Glomerular endothelial cell (primary cell): ENCODE measurements at regions not wholly inside any gene's neighbourhood (a gene's known extent, or its start where the extent isn't known, plus 50 kb on each side); places are given as distances from the start of the nearest gene placed in this dataset.

ENCODE experiments used
- DNase-seq: peaks from one replicate; pipeline ENCODE4 v3.0.0-alpha.2; 2011; ENCODE audit warnings: low read depth, low spot score; ENCODE audit errors: extremely low read depth

DNA sequence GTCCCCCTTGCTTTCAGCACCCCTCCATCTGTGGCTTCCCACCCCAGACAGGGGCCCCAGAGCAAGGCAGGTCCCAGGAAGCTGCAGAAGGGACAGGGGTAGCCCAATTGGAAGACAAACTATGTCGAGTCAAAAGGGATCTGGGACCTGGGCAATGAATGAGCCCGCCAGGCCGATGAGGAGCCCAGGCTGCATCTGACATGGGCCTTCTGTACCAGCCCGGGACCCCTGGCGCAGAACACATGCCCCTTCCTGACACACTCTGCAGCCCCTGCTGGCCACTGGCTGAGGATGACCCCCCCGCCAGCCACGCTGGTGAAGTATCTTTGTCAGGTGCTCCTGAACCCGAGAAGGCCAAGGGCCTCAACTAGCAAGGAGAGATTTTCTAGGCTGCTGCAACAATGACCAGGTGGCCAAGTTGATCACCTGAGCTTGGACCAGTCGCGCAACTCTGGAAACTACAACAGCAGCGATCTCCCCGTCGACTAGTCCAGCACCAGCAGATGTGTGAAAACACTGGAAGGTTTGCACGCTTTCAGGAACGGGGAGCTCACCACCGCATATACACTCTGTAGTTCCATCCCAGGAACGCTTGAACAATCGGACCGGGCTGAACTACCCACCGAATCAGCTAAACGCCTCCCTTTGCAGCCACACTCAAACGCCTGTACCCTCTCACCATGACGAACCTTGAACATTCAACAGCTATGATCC, 119.0 kb downstream of the NCOR2 start:
- no peak for DNase-seq

DNA sequence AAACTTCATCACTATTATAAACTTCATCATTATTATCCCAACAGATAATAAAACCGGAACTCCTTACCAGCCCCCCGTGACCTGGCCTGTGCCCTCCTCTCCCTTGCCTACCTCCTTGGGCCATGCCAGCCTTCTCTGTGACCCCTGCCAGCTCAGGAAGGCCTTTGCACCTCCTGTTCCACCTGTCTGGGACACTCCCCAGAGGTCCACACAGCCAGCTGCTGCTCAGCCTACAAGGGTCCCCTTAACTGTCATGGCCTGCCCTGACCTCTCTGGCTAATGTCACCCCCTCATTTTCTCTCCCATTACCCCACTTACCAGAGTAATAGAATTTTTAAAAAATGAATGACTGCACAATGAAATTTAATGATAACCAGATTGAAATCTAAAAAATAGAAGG, 121.0 kb downstream of the NCOR2 start:
- no peak for DNase-seq

DNA sequence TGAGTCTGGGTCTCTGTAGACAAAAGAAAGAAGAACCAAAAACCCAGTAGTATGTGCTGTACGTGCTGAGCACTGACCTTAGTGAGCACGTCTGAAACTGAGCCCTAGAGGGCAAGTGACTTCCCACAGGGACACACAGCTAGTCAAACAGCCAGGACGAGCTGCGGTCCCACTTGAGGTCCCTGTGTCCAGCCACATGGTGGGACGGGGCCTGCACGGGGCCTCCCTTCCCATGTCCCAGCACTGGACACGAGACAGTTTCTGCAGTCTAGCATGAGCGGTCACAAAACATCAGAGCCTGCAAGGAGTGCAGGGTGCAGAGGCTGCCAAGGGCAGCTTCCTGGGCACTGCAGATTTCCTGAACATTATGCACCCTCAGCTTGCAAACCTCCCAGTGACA, 121.6 kb downstream of the NCOR2 start:
- DNase-seq, result no peak

DNA sequence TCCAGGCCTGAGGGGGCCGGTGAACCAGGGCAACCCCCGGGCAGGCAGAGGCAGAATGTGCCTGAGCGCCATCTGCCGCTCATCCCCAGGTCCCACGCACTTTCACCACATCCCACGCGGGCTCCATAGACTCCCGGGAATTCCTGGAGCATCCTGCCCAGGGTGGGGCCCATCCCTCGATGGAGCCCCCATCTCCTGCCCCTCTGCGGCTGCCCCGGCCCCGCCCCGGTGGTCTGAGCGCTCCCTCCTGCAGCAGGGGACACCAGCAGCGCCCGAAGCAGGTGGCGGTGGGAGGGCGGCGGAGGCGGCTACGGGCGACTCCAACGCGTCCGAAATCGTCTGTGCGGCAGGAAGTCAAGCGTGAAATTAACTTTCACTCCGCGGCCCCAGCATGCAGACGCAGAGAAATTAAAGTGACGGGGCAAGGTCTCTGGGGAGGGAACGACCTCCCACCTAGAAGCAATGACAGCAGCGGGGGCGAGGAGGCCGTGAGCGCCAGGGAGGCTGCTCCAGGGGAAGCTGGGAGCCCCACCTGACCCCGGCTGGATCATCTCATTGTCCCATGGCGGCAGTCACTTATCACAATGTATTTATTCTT, 122.2 kb downstream of the NCOR2 start:
- no peak for DNase-seq

DNA sequence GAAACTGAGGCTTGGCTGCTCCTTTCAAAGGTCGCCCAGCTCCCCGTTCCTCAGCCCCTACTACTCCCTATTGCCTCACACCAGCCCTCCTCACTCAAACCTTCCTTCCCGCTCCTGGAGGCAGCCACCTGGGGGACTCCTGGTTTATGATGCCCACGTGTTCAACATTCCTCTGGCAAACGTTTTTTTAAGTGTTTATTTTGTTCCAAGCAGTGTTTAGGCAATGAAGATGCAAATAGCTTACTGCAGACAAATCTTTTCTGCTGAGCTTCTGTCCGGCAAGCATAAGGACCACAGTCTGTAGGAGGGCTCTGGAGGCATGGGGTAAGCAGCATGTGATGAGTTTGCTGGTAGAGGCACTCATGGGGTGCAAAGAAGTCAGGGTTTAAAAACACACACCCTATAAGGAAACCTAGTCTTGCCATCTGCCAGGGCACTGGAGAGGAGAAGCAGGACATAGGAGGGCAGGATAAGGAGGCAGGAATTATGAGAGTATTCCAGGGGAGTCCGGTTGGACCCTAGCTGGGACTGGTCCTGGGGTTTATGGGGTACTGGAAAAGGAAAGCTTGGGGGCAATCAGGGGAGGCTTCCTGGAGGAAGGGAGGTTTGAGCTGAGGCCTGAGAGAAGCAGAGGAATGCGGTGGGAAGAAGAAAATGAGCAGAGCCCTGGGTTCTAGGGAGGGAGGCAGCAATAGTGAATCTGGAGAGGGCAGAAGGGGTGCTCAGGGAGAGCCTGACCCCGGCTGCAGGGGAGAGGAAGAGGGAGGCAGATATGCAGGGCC, 123.3 kb downstream of the NCOR2 start:
- no peak for DNase-seq

DNA sequence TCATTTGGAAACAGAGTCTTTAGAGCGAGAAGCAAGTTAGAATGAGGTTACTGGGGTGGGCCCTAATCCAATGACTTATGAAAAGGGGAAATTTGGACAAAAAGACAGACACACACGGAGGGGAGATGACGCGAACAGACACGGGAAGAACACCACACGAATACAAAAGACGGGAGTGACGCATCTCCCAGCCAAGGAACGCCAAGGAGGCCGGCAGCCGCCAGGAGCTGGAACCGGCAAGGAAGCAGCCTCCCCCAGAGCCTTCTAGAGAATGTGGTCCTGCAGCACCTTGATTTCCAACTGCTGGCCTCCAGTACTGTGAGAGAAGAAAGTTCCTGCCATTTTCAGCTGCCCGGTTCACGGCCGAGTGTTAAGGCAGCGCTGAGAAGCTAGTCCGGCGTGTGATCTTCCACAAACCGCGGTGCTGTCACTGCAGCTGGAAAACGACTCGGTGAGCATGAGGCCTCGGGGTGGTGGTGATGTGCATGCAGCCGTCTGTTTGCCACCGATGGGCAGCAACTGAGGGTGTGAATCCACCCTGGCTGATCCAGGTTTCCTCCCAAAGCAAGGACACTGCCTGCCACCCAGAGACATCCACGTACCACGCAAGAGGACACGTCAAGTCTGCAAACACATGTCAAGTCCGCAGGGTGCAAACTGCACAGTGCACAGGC, 124.5 kb downstream of the NCOR2 start:
- no peak for DNase-seq

DNA sequence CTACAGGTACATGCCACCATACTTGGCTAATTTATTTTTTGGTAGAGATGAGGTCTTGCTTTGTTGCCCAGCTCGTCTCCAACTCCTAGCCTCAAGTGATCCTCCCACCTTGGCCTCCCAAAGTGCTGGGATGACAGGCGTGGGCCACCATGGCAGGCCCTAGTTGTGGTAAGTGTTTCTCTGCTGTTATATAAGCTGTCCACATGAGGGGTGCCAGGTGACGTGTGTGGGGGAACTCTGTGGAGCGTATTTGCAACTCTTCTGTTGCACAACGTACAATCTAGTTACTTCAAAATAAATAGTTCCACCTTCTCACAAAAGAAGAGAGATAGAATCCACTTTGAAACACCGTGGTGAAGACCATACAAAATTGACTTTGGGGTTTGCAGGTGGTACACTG, 125.1 kb downstream of the NCOR2 start:
- no peak for DNase-seq

DNA sequence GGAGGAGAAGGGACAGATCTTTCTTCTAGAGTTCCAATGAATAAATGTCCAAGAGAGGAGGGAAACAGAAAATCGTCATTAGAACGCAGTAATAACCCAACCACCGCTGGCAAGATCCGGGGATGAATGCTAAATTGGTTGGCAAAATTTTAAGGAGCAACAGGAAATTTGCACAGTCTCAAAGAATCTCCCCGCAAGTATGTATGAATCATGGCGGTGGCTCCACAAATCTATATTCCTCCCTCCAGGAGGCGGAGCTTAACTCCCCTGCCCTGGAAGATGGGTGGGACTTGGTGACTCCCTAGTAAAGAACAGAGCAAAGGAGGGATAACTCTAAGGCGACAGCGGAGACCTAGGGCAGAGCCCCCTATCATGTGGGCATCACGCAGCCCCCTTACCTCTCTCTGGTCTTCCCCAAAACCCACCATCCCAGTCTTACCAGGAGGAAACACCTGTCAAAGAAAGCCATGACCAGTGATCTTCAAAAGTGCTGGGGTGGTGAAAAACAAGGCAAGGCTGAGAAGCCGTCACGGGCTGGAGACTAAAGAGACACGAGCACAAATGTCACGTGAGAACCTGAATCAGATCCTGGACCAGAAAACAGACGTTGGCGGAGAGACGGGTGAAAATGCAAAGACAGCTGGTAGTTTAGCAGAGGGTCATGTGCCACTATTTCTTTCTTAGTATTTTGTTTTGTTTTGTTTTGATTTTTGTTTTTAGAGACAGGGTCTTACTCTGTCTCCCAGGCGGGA, 125.8 kb downstream of the NCOR2 start:
- peak; percentile 68 for DNase-seq

DNA sequence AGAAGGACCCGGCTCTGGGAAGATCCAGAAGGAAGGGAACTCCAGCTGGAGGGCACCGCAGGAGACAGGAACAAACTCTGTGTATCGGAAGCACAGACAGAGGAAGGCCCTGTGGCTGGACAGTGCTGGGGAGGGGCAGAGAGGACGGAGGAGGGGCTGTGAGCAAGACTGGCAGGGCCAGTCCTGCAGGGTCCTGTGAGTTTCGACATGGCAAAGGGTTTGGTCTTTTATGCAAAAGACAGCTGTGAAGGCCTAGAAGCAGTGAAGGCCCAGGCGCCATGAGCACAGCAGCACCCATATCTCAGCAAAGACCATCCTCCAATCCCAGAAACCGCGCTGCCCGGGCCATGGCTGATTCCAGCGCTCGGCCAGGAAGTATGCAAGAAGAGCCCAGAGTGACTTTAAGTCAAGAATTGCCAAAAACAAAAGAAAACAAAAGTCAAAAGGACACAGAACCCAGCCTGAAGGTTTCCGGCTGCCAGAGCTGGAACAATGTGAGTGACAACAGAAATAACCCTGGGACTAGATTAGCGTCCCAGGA, 126.5 kb downstream of the NCOR2 start:
- DNase-seq, result peak; percentile 31

DNA sequence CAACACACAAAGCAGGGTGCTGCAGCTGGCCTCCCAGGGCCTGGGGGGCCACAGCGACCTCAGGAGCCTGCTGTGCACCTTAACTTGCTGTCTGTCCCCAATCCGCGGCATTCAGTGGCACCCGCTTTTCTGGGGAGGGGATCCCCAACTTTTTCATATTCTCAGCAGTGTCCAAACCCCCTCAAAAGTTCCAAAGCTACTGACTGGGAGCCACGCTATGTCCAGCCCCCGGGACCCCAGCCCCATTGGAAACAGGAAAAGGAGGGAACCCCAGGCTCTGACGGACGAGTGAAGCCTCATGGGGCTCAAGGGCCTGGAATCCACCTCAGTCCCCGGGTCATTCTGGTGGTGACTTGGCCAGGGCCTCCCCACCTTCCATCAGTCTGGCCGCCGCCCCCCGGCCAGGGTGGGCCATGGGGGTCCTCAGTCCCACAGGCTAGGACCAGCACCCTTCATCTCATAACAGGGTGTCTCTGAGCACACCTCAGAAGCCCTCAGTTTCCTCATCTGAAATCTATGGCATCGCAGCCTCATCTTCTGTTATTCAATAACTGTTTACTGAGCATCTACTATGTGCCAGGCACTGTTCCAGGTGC, 127.3 kb downstream of the NCOR2 start:
- no peak for DNase-seq

DNA sequence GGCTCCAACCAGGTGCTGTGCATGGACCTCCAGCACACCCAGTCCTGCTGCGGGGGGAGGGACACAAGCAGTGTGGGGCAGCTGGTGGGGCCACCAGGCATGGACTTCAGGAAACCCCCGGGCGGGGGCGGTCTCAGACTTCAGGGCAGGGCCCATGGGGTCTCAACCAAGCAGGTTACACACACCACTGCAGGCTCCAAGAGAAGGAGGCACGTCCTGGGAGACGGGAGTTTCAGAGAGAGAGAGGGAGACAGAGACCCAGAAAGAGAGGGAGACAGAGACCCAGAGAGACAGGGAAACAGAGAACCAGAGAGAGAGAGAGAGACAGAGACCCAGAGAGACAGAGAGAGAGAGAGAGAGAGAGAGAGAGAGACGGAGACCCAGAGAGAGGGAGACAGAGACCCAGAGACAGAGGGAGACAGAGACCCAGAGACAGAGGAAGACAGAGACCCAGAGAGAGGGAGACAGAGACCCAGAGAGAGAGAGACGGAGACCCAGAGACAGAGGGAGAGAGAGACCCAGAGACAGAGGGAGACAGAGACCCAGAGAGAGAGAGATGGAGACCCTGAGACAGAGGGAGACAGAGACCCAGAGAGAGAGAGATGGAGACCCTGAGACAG, 128.9 kb downstream of the NCOR2 start:
- no peak for DNase-seq

DNA sequence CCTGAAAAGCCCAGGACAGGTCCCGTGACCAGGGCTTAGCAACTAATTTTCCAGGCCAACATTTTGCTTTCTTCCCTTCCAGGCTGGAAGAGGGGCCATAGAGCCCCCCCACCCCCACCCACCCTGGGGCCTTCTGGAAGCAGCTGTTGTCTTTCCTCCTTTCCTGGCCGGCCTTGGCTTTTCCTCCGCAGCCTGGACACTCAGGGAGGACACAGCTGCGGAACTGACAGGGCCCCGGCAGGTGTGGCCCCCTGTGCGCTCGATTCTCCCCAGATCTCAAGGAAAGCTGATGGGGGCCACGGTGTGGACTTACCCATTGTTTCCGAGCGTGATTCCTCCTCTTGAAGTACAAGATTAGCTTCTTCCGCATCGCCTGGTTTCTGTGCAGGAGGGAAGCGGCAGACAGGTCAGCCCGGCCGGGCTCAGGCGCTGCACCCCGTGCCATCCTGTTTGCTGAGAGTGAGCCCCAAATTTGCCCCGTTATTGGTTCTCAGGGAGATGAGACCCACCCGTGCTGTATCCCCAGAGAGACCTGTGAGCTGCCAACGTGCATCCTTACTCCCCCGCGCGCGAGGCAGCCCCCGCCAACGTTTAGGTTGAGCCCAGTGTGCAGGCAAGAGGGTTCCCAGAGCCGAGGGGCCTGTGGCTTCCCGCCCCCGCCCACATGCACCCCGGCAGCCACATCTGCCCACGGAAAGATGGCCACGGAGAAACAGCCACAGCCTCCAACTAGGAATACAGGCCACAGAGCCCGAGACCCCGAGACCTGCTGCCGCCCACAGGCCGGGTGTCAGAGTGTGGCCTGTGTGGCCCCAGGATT, 129.6 kb downstream of the NCOR2 start:
- DNase-seq, result no peak

DNA sequence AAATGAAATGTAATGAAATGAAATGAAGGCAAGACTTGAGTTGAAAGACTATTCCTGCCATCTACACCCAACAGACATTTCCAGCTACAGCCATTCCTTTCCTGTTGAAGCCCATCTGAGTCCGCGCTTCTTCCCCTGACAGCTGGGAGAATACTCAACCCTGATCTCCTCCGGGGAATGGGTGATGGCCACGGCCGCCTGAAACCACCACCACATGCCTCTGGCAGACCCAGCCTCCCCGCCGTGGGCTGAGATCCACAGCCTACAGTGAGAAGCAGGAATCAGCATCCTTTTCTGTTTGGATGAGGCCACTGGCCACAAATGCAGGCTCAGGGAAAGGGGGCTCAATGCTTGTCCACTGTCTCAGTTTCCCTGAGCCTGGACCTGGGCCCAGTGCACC, 130.3 kb downstream of the NCOR2 start:
- no peak for DNase-seq

DNA sequence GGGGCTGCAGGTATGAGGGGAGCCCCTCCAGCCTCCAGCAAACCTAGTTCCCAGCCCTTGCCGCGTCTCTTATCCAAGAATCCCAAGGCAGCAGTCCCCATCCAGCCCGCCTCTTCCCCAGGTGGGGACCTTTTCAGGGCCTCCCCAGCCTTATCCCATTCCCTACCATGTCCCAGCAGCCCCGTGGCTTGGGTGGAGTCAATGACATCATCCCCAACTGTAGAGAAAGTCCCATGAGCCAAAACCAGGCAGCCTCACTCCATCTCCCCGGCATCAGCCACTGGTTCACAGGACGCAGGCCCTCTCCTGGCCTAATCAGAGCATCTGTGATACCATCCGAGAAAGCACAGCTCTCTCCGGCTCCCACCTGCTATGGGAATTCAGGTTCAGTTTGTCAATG, 131.0 kb downstream of the NCOR2 start:
- DNase-seq, result no peak

DNA sequence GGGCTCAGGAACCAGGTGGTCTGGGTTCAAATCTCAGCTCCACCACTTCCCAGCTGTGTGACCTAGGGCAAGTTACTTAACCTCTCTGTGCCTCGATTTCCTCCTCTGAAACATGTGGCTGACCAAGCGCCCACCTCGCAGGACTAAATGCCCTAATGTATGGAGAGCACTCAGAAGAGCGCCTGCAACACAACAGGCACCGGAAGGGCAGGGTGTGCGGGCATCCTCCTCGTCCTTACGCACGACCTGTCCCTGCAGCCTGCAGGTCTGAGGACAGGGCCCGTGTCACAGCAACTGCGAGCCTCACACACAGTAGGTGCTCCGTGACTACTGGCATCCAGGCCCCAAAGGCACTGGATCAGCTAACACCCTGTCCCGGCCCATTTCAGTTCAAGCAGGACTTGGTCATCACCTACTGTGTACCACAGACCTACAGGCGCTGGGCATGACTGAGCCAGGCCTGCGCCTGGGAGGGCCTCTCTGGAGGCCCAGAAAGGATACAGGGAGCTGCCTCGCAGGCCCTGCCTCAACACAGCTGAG, 131.5 kb downstream of the NCOR2 start:
- DNase-seq, result no peak

DNA sequence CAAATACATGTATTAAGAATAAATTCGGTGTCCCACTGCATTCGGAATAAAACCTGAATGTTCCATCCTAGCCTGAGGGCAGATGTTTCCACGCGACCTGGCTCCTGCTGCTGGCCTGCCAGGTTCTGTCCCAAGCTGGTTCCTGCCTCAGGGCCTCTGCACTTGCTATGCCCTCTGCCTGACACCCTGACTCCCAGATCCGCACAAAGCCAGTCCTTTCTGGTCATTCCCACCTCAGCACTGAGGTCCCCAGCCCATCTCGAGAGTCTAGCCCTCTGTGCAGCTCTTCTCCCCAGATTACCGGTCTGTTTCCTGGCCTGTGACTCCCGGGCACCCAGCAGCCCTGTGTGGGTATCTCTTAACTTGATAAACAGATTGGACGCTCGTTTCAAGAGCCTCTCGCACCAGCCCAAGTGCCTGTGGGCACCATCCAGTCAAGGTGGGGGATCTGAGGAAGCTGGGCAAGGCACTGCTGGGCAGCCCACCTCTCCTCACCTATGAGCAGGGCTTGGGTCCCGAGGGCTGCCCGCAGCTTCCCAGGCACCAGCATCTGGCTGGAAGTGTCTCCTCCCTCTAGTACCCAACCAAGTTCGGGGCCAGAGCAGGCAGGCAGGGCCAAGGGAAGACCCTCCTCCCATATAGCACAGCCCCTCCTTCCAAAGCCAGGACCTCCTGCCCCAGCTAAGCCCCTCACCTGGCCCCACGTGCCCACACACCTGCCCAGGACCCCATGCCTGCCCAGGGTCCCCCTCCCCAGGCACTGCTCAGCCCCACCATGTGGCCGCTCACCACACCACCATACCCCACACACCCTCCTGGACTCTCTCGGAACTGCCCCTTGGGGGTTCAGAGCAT, 132.2 kb downstream of the NCOR2 start:
- DNase-seq, result no peak

DNA sequence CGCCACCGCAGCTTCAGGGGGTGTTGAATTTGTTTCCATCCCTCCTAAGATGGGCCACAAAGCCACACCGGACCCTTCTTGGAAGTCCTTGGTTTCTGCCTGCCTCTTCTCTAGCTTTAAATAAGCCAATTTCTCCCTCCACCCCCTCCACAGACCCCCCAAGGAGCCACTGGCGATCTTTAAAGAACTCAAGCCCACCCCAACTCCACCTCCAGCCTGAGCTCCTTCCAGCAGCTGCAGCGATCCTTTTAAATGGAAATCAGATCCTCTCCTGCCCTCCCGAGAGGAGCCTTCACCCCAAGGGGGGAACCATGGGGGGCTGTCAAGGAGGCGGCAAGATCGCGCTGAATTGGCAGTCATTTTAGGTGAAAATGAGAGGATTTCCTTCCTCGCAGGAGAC, 133.1 kb downstream of the NCOR2 start:
- DNase-seq, result no peak

DNA sequence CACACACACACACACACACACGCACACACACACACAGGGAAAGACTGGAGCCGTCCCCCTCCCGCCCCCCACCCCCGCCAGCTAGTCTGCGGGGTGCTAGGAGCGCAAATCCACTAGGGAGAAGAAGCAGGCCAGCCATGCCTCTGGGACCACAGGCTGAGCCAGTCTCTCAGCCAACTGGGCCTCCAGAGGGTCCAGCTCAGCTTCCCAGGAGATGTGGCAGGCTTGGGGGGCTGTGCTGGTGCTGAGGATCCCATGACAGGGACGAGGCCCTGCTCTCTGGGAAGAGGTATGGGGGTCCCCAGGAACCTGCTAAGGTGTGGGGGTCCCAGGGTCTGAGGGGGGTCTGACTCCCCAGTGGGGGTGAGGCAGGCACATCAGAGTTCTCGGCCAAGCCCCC, 133.5 kb downstream of the NCOR2 start:
- no peak for DNase-seq
